ENCODE measurements at regions not wholly inside any gene's neighbourhood (a gene's known extent, or its start where the extent isn't known, plus 50 kb on each side); places are given as distances from the start of the nearest gene placed in this dataset.

DNA sequence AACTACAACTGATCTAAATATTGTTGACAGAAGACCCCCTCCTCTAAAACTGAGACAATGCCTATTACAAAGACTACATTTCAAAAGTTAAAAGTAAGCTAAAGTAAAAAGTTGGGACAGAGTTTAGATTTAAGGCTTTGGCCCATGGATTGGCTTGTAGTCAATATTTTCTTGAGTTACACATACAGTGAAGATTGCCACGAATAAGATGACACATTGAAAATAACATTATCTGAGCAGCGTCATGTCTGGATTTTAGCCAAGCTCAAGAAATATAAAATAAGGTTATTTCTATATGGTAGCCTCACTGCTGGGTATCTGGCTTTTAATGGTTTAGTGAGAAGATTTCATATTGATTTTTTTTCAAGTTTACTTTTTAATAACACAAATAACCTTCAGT lies 266.2 kb upstream of the LDB2 start:
- H3K36me3 Mint-ChIP-seq (ENCODE audit: low read depth), result peaks cover 9% of the 10 kb centered on the region
- TF ChIP-seq, protein P1, sequence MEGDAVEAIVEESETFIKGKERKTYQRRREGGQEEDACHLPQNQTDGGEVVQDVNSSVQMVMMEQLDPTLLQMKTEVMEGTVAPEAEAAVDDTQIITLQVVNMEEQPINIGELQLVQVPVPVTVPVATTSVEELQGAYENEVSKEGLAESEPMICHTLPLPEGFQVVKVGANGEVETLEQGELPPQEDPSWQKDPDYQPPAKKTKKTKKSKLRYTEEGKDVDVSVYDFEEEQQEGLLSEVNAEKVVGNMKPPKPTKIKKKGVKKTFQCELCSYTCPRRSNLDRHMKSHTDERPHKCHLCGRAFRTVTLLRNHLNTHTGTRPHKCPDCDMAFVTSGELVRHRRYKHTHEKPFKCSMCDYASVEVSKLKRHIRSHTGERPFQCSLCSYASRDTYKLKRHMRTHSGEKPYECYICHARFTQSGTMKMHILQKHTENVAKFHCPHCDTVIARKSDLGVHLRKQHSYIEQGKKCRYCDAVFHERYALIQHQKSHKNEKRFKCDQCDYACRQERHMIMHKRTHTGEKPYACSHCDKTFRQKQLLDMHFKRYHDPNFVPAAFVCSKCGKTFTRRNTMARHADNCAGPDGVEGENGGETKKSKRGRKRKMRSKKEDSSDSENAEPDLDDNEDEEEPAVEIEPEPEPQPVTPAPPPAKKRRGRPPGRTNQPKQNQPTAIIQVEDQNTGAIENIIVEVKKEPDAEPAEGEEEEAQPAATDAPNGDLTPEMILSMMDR (IDR thresholded peaks at IDR 0.05; ENCODE audit: unreplicated experiment in 3 of 3), result no peak
- peaks cover 42% of the 10 kb centered on the region for H3K9me3 Mint-ChIP-seq
- peak overlapping the region in 2 of 3 experiments; percentile 82 to 85 for H3K27ac Mint-ChIP-seq
- H3K4me3 Mint-ChIP-seq, result no peak overlapping the region
- H3K4me1 Mint-ChIP-seq, result peaks cover 44% of the 10 kb centered on the region
- H3K27me3 Mint-ChIP-seq (ENCODE audit: low read depth), result no peaks in the 10 kb centered on the region

GRCh38 chr4:17163156-17163771 lies 264.8 kb upstream of the LDB2 start:
- H3K4me3 Mint-ChIP-seq, result no peak overlapping the region
- H3K4me1 Mint-ChIP-seq, result peaks cover 31% of the 10 kb centered on the region
- H3K27me3 Mint-ChIP-seq (ENCODE audit: low read depth), result no peaks in the 10 kb centered on the region
- TF ChIP-seq, protein P1 (IDR thresholded peaks at IDR 0.05; ENCODE audit: unreplicated experiment in 3 of 3), result no peak
- H3K9me3 Mint-ChIP-seq, result peaks cover 55% of the 10 kb centered on the region
- no peak overlapping the region for H3K27ac Mint-ChIP-seq
- peaks cover 9% of the 10 kb centered on the region for H3K36me3 Mint-ChIP-seq (ENCODE audit: low read depth)

DNA sequence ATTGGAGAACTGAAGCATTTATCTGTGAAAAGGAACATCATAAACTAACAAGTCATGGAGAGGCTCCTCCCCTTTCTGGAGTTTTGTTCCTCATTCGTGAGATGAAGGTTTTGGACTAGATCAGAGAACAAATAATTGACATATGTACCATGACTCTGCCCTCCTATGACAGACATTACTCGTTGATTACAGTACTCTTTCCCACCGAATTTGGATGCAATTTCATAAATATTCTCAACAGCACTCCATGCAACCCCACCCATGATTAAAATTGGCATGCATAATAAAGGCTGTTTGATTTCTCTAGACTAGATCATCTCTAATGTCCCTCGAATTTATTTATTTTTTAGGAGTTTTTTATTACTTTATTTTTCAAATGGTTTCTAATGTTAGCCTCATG lies 258.9 kb upstream of the LDB2 start:
- Mint-ChIP-seq H3K4me1 (no peaks in the 10 kb centered on the region), H3K9me3 (peaks cover 46% of the 10 kb centered on the region), H3K4me3 (no peak overlapping the region), H3K36me3 (ENCODE audit: low read depth) (no peaks in the 10 kb centered on the region), H3K27ac (no peak overlapping the region), H3K27me3 (ENCODE audit: low read depth) (no peaks in the 10 kb centered on the region)
- TF ChIP-seq, protein P1 (IDR thresholded peaks at IDR 0.05; ENCODE audit: unreplicated experiment in 3 of 3), result no peak

DNA sequence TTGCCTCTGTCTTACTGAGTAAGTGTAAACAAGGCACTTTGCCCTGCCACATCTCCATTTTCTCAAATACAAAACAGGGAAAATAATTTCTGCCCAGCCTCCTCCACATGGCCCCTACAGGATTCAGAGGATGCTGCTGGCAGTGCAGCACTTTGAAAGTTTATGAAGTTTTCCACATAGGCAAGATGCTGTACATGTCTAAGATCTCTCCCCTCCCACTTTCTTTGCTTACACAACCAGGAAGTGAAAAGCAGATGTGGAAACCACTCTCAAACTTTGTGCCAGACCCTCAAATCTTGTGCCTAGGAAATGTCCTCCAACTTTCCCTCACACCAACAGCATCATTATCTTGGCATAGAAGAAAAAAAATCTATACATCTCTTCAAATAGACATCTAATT lies 257.0 kb upstream of the LDB2 start:
- Mint-ChIP-seq H3K27me3 (ENCODE audit: low read depth) (no peaks in the 10 kb centered on the region), H3K9me3 (peaks cover 28% of the 10 kb centered on the region), H3K27ac (no peak overlapping the region), H3K36me3 (ENCODE audit: low read depth) (no peaks in the 10 kb centered on the region), H3K4me1 (no peaks in the 10 kb centered on the region), H3K4me3 (no peak overlapping the region)
- TF ChIP-seq, protein P1 (IDR thresholded peaks at IDR 0.05; ENCODE audit: unreplicated experiment in 3 of 3), result no peak

DNA sequence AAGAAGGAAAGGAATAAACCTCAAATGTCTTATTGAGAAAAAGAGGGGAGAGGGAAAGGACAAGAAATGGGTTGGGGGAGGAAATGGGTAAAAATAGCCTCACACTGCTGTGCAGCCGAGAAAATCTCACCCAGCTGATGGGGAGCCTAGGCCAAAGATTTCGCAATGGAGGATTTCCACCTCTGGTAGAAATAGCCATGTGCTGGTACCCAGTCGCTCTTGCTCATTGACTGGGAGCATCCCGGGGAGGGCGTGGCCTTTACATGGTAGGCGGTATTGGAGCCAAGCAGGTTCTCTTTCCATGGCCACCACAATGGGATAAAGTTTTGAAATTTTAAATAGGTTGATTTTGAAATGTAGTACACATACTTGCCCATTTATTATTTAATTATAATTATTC lies 255.1 kb upstream of the LDB2 start:
- no peak overlapping the region for H3K27ac Mint-ChIP-seq
- H3K36me3 Mint-ChIP-seq (ENCODE audit: low read depth), result peaks cover 5% of the 10 kb centered on the region
- peaks cover 18% of the 10 kb centered on the region for H3K9me3 Mint-ChIP-seq

More for the DNA sequence above, 255.1 kb upstream of the LDB2 start:
- Mint-ChIP-seq H3K4me1 (no peaks in the 10 kb centered on the region), H3K27me3 (ENCODE audit: low read depth) (no peaks in the 10 kb centered on the region), H3K4me3 (no peak overlapping the region)
- TF ChIP-seq, protein P1 (IDR thresholded peaks at IDR 0.05; ENCODE audit: unreplicated experiment in 3 of 3), result no peak

Measured in nephron (organoid).